ENCODE measurements at regions not wholly inside any gene's neighbourhood (a gene's known extent, or its start where the extent isn't known, plus 50 kb on each side); places are given as distances from the start of the nearest gene placed in this dataset.

DNA sequence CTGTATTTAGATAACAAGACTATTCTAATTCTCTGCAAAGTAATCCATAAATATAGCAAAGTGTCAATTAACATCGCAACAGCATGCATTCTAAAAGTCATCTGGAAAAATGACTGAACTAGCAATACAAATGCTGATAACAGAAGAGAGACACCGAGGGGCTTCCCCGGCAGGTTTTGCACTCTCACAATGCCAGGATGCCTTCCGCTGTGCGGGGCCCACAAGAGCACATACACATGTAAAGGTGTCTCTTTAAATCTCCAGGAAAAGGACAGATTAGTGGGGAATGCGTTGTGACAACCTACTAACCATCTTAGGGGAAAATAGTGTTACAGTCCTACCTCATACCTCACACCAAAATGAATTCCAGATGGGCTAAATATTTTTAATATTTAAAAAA, 86.9 kb downstream of the CXCL12 start:
- no peaks in the 10 kb centered on the region for H3K9me3 ChIP-seq (ENCODE audit: control insufficient read depth, insufficient read depth, low read length)
- POLR2A ChIA-PET = no interaction called here

GRCh38 chr10:44295644-44296241, 89.2 kb downstream of the CXCL12 start:
- no peaks in the 10 kb centered on the region for H3K27me3 ChIP-seq (ENCODE audit: control insufficient read depth, insufficient read depth, low read length)
- POLR2A ChIA-PET = no interaction called here
- H3K9me3 ChIP-seq (ENCODE audit: control insufficient read depth, insufficient read depth, low read length) = no peaks in the 10 kb centered on the region; the same call in 1 of the 2 replicates
- no peak overlapping the region for H3K4me3 ChIP-seq (ENCODE audit: low read depth, low read length)
- no peak for DNase-seq (ENCODE audit: low read depth, low spot score)
- no peak for TF ChIP-seq CTCF (IDR thresholded peaks at IDR 0.05; ENCODE audit: low read depth, low read length)
- CTCF ChIA-PET = no interaction called here
- no peak overlapping the region for H3K27ac ChIP-seq (ENCODE audit: low read depth, low read length)

More for the DNA sequence above, 86.9 kb downstream of the CXCL12 start:
- no peak for DNase-seq (ENCODE audit: low read depth, low spot score)
- no peak overlapping the region for H3K27ac ChIP-seq (ENCODE audit: low read depth, low read length)
- H3K4me3 ChIP-seq (ENCODE audit: low read depth, low read length) = no peak overlapping the region
- CTCF ChIA-PET = no interaction called here
- no peaks in the 10 kb centered on the region for H3K27me3 ChIP-seq (ENCODE audit: control insufficient read depth, insufficient read depth, low read length)
- TF ChIP-seq CTCF (IDR thresholded peaks at IDR 0.05; ENCODE audit: low read depth, low read length) = no peak

GRCh38 chr10:44294726-44295412, 90.0 kb downstream of the CXCL12 start:
- Histone ChIP-seq H3K27me3 (ENCODE audit: control insufficient read depth, insufficient read depth, low read length) (no peaks in the 10 kb centered on the region), H3K4me3 (ENCODE audit: low read depth, low read length) (no peak overlapping the region), H3K27ac (ENCODE audit: low read depth, low read length) (peak overlapping the region; percentile 88), H3K9me3 (ENCODE audit: control insufficient read depth, insufficient read depth, low read length) (no peaks in the 10 kb centered on the region; the same call in 1 of the 2 replicates)
- CTCF ChIA-PET = interaction anchor here (0.6 kb wide), 1 partner anchor 278 kb away, joined by 3 read pairs; no protein-coding TSS in a partner anchor
- no peak for TF ChIP-seq CTCF (IDR thresholded peaks at IDR 0.05; ENCODE audit: low read depth, low read length)
- POLR2A ChIA-PET = interaction anchor here (1.0 kb wide), 1 partner anchor 20 kb away, joined by 3 read pairs; no protein-coding TSS in a partner anchor
- no peak for DNase-seq (ENCODE audit: low read depth, low spot score)

- ChIA-PET POLR2A (interaction anchor here (0.7 to 1.1 kb wide), 5 partner anchors 15 to 110 kb away, joined by 3 to 4 read pairs (median 3); no protein-coding TSS in a partner anchor), CTCF (interaction anchor here (0.8 kb wide), 1 partner anchor 17 kb away, joined by 4 read pairs; no protein-coding TSS in a partner anchor)
- Histone ChIP-seq H3K9me3 (ENCODE audit: control insufficient read depth, insufficient read depth, low read length) (no peaks in the 10 kb centered on the region; the same call in 1 of the 2 replicates), H3K27me3 (ENCODE audit: control insufficient read depth, insufficient read depth, low read length) (no peaks in the 10 kb centered on the region), H3K4me3 (ENCODE audit: low read depth, low read length) (no peak overlapping the region), H3K27ac (ENCODE audit: low read depth, low read length) (peak overlapping the region; percentile 91)
- DNase-seq (ENCODE audit: low read depth, low spot score) = peak; percentile 88
- TF ChIP-seq CTCF (IDR thresholded peaks at IDR 0.05; ENCODE audit: low read depth, low read length) = no peak
Observed at GRCh38 chr10:44293842-44294241, 91.1 kb downstream of the CXCL12 start.

GRCh38 chr10:44293306-44293778, 91.6 kb downstream of the CXCL12 start:
- H3K4me3 ChIP-seq (ENCODE audit: low read depth, low read length) = no peak overlapping the region
- ChIA-PET CTCF (interaction anchor here (0.8 kb wide), 1 partner anchor 18 kb away, joined by 4 read pairs; no protein-coding TSS in a partner anchor), POLR2A (interaction anchor here (0.7 to 1.1 kb wide), 4 partner anchors 14 to 110 kb away, joined by 3 to 4 read pairs (median 4); no protein-coding TSS in a partner anchor)
- TF ChIP-seq CTCF (IDR thresholded peaks at IDR 0.05; ENCODE audit: low read depth, low read length) = no peak
- peak overlapping the region; percentile 91 for H3K27ac ChIP-seq (ENCODE audit: low read depth, low read length)
- no peak for DNase-seq (ENCODE audit: low read depth, low spot score)
- H3K27me3 ChIP-seq (ENCODE audit: control insufficient read depth, insufficient read depth, low read length) = no peaks in the 10 kb centered on the region
- no peaks in the 10 kb centered on the region; the same call in 1 of the 2 replicates for H3K9me3 ChIP-seq (ENCODE audit: control insufficient read depth, insufficient read depth, low read length)
